Right atrium auricular region (tissue), 2 donors: ENCODE measurements at regions not wholly inside any gene's neighbourhood (a gene's known extent, or its start where the extent isn't known, plus 50 kb on each side); places are given as distances from the start of the nearest gene placed in this dataset.
A peak's percentile ranks its signal among the peaks of the same experiment; 100 is the strongest.

Source experiments
- DNase-seq: peaks from one replicate; pipeline ENCODE4 v3.0.0-alpha.2; 2019; ENCODE audit warnings: low spot score
- H3K27ac ChIP-seq, 2 donors: fragments of 200-600 bp; sonication (generic); 1 replicate in 1 of 2; 2 replicates in 1 of 2; pipeline ENCODE4 v1.5.1; 2016 to 2019
- H3K27me3 ChIP-seq, 2 donors: fragments of 200-600 bp; sonication (generic); one replicate each; pipeline versions ENCODE4 v1.5.1 to v1.6.0; 2017 to 2019
- H3K36me3 ChIP-seq: fragments of 200-600 bp; sonication (generic); one replicate; pipeline ENCODE4 v1.5.1; 2016
- H3K4me1 ChIP-seq, 2 donors: fragments of 200-600 bp; sonication (generic); one replicate each; pipeline versions ENCODE4 v1.5.1 to v1.6.0; 2017 to 2019
- H3K4me3 ChIP-seq, 2 donors: fragments of 200-600 bp; sonication (generic); 1 replicate in 1 of 2; 2 replicates in 1 of 2; pipeline ENCODE4 v1.5.1; 2017 to 2019; ENCODE audit warnings: mild to moderate bottlenecking in 1 of 2, moderate library complexity in 1 of 2
- H3K9me3 ChIP-seq, 2 donors: fragments of 200-600 bp; sonication (generic); one replicate each; pipeline ENCODE4 v1.5.1; 2019
- TF ChIP-seq, protein P1 (sequence below), 2 donors: fragments of 200-600 bp; sonication (generic); IDR thresholded peaks; one replicate each; pipeline ENCODE4 v1.5.1; 2019; ENCODE audit warnings: antibody characterized with exemption in 2 of 2

DNA sequence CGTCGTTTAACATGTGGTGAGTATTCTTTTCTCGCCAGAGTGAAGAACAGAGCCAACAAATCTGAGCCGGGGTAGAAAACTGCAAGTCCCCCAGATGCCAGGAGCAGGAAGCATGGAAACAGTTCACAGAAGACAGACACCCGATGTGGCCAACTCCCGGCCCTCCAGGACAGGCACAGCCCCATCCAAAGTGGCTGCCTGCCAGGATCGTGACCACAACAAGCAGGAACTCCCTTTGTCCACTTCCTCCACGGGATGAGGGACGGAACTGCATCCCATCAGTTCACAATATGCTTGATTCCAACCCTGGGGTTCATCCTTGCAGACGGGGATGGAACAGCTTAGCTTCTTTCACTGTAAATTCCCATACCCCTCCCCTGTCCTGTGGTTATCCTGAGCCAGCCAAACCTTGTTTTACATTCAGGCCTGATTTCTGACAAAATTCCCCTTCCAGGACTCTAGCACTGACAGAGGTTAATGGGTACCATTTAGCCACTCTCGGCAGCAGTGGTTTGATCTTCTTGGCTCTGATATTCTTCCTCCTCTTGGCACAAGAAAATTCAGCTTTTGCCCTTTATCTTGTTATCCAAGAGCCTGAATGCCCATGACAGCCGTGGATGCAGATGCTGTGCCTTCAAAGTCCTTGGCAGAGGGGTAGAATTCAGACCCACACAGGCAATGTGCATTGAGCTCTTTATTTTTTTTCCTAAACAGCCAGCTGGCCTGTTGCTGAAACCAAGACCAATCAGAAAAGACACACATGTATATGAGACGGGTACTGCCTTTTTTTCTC, 105.5 kb upstream of the FAM204A start:
- no peak overlapping the region for H3K27ac ChIP-seq
- no peaks in the 10 kb centered on the region for H3K4me1 ChIP-seq
- H3K36me3 ChIP-seq, result no peaks in the 10 kb centered on the region
- H3K27me3 ChIP-seq, result no peaks in the 10 kb centered on the region
- DNase-seq, result peak; percentile 61
- no peak overlapping the region for H3K4me3 ChIP-seq
- TF ChIP-seq, protein P1, sequence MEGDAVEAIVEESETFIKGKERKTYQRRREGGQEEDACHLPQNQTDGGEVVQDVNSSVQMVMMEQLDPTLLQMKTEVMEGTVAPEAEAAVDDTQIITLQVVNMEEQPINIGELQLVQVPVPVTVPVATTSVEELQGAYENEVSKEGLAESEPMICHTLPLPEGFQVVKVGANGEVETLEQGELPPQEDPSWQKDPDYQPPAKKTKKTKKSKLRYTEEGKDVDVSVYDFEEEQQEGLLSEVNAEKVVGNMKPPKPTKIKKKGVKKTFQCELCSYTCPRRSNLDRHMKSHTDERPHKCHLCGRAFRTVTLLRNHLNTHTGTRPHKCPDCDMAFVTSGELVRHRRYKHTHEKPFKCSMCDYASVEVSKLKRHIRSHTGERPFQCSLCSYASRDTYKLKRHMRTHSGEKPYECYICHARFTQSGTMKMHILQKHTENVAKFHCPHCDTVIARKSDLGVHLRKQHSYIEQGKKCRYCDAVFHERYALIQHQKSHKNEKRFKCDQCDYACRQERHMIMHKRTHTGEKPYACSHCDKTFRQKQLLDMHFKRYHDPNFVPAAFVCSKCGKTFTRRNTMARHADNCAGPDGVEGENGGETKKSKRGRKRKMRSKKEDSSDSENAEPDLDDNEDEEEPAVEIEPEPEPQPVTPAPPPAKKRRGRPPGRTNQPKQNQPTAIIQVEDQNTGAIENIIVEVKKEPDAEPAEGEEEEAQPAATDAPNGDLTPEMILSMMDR (IDR thresholded peaks at IDR 0.05), result no peak
- peaks cover 0 to 11% of the 10 kb centered on the region in 2 donors for H3K9me3 ChIP-seq

DNA sequence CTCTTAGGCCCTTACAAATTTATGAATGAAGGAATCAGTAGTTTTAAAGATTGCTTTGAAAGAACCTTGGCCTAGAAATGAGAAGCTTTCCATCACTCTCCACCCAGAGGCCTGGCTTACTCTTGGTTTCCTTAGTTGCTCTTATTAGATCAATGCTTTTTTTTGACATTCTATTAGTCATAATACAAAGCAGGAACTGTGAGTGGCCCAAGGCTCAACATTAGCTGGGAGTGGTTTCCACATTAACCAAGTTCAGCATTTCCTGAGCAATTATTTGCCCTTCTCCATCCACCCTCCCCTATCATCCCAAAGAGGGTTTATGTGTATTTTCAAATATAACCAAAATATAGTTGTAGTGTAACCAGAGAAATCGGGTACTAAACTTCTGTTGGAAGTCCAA, 103.4 kb upstream of the FAM204A start:
- Histone ChIP-seq H3K9me3 (no peaks in the 10 kb centered on the region), H3K4me3 (no peak overlapping the region), H3K36me3 (no peaks in the 10 kb centered on the region), H3K4me1 (no peaks in the 10 kb centered on the region), H3K27me3 (no peaks in the 10 kb centered on the region), H3K27ac (no peak overlapping the region)
- TF ChIP-seq, protein P1 (IDR thresholded peaks at IDR 0.05), result no peak
- DNase-seq, result no peak

DNA sequence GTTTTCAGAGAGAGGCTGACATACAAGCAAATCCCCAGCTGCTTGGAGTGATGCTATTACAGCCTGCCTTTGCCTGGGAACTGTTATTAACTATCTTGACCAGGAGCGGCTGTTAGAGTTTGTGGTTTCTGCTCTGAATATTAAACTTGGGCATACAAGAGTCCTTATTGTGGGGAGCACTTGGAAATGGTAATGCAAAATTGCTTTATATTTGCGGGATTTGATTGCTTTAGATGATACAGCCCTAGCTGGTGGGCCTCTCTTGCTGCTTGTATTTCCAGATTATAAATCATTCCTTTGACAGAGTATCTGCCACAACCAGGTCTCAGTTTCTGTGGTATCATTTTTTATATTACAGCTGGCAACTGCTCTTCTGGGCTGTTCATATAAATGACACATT, 101.9 kb upstream of the FAM204A start:
- Histone ChIP-seq H3K4me3 (no peak overlapping the region), H3K4me1 (no peaks in the 10 kb centered on the region), H3K36me3 (no peaks in the 10 kb centered on the region), H3K9me3 (no peaks in the 10 kb centered on the region), H3K27ac (no peak overlapping the region), H3K27me3 (no peaks in the 10 kb centered on the region)
- no peak for DNase-seq
- TF ChIP-seq, protein P1 (IDR thresholded peaks at IDR 0.05), result no peak

DNA sequence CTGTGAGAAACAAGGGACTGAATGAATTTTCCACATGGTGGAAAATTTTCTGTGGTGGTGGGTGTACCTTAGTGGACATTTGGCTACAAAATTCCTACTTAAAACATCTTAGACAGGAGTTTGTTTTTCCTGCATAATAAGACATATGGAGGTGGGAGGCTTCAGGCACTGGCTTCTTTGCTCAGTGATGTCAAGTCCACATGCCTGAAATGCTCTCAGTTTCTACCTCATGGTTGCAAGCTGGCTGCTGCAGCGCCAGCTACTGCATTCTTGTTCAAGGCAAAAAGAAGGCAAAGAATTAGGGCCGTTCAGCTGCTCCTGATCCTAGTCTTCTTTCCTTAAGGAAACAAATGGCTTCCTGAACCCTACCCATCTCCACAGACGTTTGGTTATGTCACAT, 99.9 kb upstream of the FAM204A start:
- TF ChIP-seq, protein P1 (IDR thresholded peaks at IDR 0.05), result no peak
- H3K9me3 ChIP-seq, result no peaks in the 10 kb centered on the region
- H3K36me3 ChIP-seq, result no peaks in the 10 kb centered on the region
- H3K4me1 ChIP-seq, result no peaks in the 10 kb centered on the region
- H3K27ac ChIP-seq, result no peak overlapping the region
- H3K4me3 ChIP-seq, result no peak overlapping the region
- no peaks in the 10 kb centered on the region for H3K27me3 ChIP-seq
- DNase-seq, result no peak

DNA sequence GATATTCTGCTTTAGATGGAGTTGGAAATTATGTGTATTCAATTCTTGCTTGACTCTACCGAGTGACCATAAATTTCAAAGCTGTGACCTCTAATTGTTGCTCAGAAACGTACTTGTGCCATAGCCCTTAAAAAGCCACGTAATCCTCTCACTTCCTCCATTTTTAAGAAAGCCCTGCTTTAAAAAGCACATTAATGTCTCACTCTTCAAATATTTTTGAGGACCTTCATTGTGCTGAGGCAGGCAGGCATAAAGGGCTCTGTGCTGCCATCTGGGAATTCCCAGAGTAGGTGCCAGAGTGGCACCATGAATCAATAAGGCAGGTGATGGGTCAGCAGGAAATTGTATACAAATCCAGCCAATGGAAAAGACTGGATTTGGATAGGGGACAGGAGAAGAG, 97.7 kb upstream of the FAM204A start:
- H3K4me1 ChIP-seq, result no peaks in the 10 kb centered on the region
- DNase-seq, result no peak
- TF ChIP-seq, protein P1 (IDR thresholded peaks at IDR 0.05), result no peak
- H3K27me3 ChIP-seq, result no peaks in the 10 kb centered on the region
- no peaks in the 10 kb centered on the region for H3K9me3 ChIP-seq
- H3K4me3 ChIP-seq, result no peak overlapping the region
- no peak overlapping the region for H3K27ac ChIP-seq
- H3K36me3 ChIP-seq, result no peaks in the 10 kb centered on the region

DNA sequence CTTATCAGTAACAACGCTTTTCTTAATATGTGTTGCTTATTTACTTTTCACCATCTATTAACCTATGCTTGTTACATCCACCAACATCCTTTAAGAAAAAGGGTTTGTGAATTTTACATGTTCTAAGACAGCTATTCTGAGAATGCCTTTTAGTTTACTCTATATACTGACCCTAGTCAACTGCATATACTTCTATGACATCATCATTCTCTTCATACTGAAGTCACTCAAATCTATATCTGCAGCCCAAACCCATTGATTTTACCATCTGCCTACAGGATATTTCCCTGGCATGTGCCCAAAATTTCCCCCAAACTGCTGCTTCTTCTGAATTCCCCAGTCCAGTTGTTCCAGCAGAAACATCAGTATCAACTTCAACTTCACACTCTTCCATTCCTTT, 94.6 kb upstream of the FAM204A start:
- H3K27me3 ChIP-seq, result no peaks in the 10 kb centered on the region
- TF ChIP-seq, protein P1 (IDR thresholded peaks at IDR 0.05), result no peak
- no peaks in the 10 kb centered on the region for H3K36me3 ChIP-seq
- H3K9me3 ChIP-seq, result no peaks in the 10 kb centered on the region
- H3K27ac ChIP-seq, result no peak overlapping the region
- DNase-seq, result no peak
- no peaks in the 10 kb centered on the region for H3K4me1 ChIP-seq
- no peak overlapping the region for H3K4me3 ChIP-seq
